GM12878 (cell line): ENCODE measurements at regions not wholly inside any gene's neighbourhood (a gene's known extent, or its start where the extent isn't known, plus 50 kb on each side); places are given as distances from the start of the nearest gene placed in this dataset.

Experiments used
- ATAC-seq: fragments of 200-7000 bp; cut with Tn5 transposase; 3 replicates; pipeline ENCODE4 v1.9.1; 2020; ENCODE audit warnings: mild to moderate bottlenecking, moderate library complexity
- BruUV-seq: library from RNA; stranded (reverse); fragments of 400-500 nt; replicated peaks from 2 replicates; lab custom pipeline; 2021; lab: Mats Ljungman, UMichigan
- CTCF ChIA-PET: fragments of 300-600 bp; sonication (Branson Sonifier 250); formaldehyde crosslinking; extraction: SDS; loops from one replicate; lab custom pipeline; 2021; ENCODE audit warnings: inconsistent platforms; lab: Yijun Ruan, JAX
- POLR2A ChIA-PET: fragments of 350-600 bp; formaldehyde crosslinking; extraction: SDS; loops from one replicate; lab custom pipeline; 2021; ENCODE audit warnings: inconsistent platforms; lab: Charles Lee
- RAD21 ChIA-PET: fragments of 300-600 bp; sonication (Branson Sonifier 250); formaldehyde crosslinking; loops from one replicate; lab custom pipeline; 2023; ENCODE audit warnings: antibody characterized with exemption; ENCODE audit not compliant: unreplicated experiment; lab: Charles Lee
- SMC1A ChIA-PET: fragments of 300-600 bp; sonication (Branson Sonifier 250); formaldehyde crosslinking; loops from one replicate; lab custom pipeline; 2023; ENCODE audit not compliant: unreplicated experiment, uncharacterized antibody; lab: Charles Lee
- DNase-seq: peaks from one replicate; pipeline ENCODE4 v3.0.0-alpha.2; 2011; ENCODE audit warnings: low read depth, low spot score
- FAIRE-seq: peaks from 3 replicates; lab custom pipeline; 2011; peaks lifted over from hg19 to GRCh38; lab: Jason Lieb, UNC
- H2AFZ ChIP-seq: 2 replicates; pipeline ENCODE4 v1.6.0; 2011; ENCODE audit warnings: low read depth, low read length, control low read depth; ENCODE audit not compliant: control insufficient read depth
- H3K27ac ChIP-seq: 2 replicates; pipeline ENCODE4 v1.5.1; 2011; ENCODE audit warnings: control low read depth; ENCODE audit not compliant: control insufficient read depth, insufficient read depth
- H3K27me3 ChIP-seq, 2 experiments: replicated peaks in 1 of 2; 2 replicates each; pipeline versions ENCODE4 v1.6.0 to v1.6.1; 2011; ENCODE audit warnings: low read length in 1 of 2; ENCODE audit not compliant: control insufficient read depth in 2 of 2, insufficient read depth in 2 of 2
- H3K36me3 ChIP-seq, 2 experiments: 2 replicates each; pipeline ENCODE4 v1.5.1; 2011; ENCODE audit warnings: low read length in 1 of 2; ENCODE audit not compliant: control insufficient read depth in 2 of 2, insufficient read depth in 2 of 2
- H3K4me1 ChIP-seq: 2 replicates; pipeline ENCODE4 v1.6.1; 2011; ENCODE audit warnings: mild to moderate bottlenecking, low read length, moderate library complexity, mixed read lengths; ENCODE audit not compliant: control insufficient read depth, insufficient read depth
- H3K4me2 ChIP-seq: 2 replicates; pipeline ENCODE4 v1.6.0; 2011; ENCODE audit warnings: control low read depth; ENCODE audit not compliant: control insufficient read depth, insufficient read depth
- H3K4me3 ChIP-seq: fragments of 200-600 bp; sonication (generic); 2 replicates; pipeline ENCODE4 v1.5.1; 2016
- H3K79me2 ChIP-seq: 2 replicates; pipeline ENCODE4 v1.6.0; 2011; ENCODE audit warnings: low read length; ENCODE audit not compliant: control insufficient read depth, insufficient read depth
- H3K9ac ChIP-seq: 2 replicates; pipeline ENCODE4 v1.8.0; 2011; ENCODE audit warnings: low read length, control low read depth, mixed read lengths; ENCODE audit not compliant: control insufficient read depth, insufficient read depth
- H3K9me3 ChIP-seq: replicated peaks from 3 replicates; pipeline ENCODE4 v1.5.1; 2011; ENCODE audit warnings: mild to moderate bottlenecking, low read length; ENCODE audit not compliant: control insufficient read depth, insufficient read depth
- H4K20me1 ChIP-seq: 2 replicates; pipeline ENCODE4 v1.6.0; 2011; ENCODE audit not compliant: control insufficient read depth, insufficient read depth
- CBFB ChIP-seq: IDR thresholded peaks from 2 replicates; pipeline ENCODE4 v1.6.1; 2016; ENCODE audit warnings: antibody characterized with exemption, low read depth
- CHD1 ChIP-seq: IDR thresholded peaks from 2 replicates; pipeline ENCODE4 v1.6.1; 2012; ENCODE audit warnings: low read depth, low read length, improper control_type of control experiment
- LARP7 ChIP-seq: fragments of 450-650 bp; IDR thresholded peaks from 2 replicates; pipeline ENCODE4 v1.6.1; 2017; ENCODE audit warnings: mild to moderate bottlenecking
- MAX ChIP-seq: IDR thresholded peaks from 2 replicates; pipeline ENCODE4 v1.6.1; 2012; ENCODE audit warnings: low read depth, low read length, improper control_type of control experiment
- NFIC ChIP-seq: IDR thresholded peaks from 2 replicates; pipeline ENCODE4 v1.6.1; 2012; ENCODE audit warnings: low read depth, mild to moderate bottlenecking, inconsistent platforms, low read length, moderate library complexity
- NR2F1 ChIP-seq: fragments of 450-650 bp; conservative IDR thresholded peaks from 2 replicates; pipeline ENCODE4 v1.6.1; 2017; ENCODE audit warnings: mild to moderate bottlenecking
- POLR2AphosphoS5 ChIP-seq: IDR thresholded peaks from 2 replicates; pipeline ENCODE4 v1.6.1; 2011; ENCODE audit warnings: mild to moderate bottlenecking, low read length, inconsistent platforms
- RUNX3 ChIP-seq: IDR thresholded peaks from 2 replicates; pipeline ENCODE4 v1.6.1; 2012; ENCODE audit warnings: low read length, inconsistent platforms
- SKIL ChIP-seq: fragments of 450-650 bp; IDR thresholded peaks from 2 replicates; pipeline ENCODE4 v1.6.1; 2017; ENCODE audit warnings: mild to moderate bottlenecking, low read depth, inconsistent platforms; ENCODE audit not compliant: poor library complexity, severe bottlenecking
- SUZ12 ChIP-seq: fragments of 200-600 bp; sonication (generic); IDR thresholded peaks from one replicate; pipeline ENCODE4 v1.6.1; 2018; ENCODE audit warnings: antibody characterized with exemption, mild to moderate bottlenecking; ENCODE audit not compliant: unreplicated experiment
- TCF12 ChIP-seq: IDR thresholded peaks from 2 replicates; pipeline ENCODE4 v1.6.1; 2011; ENCODE audit warnings: low read depth, mild to moderate bottlenecking, low read length
- USF2 ChIP-seq: IDR thresholded peaks from 2 replicates; pipeline ENCODE4 v1.6.1; 2011; ENCODE audit warnings: low read depth, low read length, improper control_type of control experiment, borderline replicate concordance
- WGBS: methylation state at CpG from one replicate; pipeline ENCODE4 v1.1.6; 2016; ENCODE audit warnings: low lambda C conversion rate; ENCODE audit not compliant: insufficient replicate concordance, insufficient coverage; ENCODE audit errors: missing lambda C conversion rate; 5-methylcytosine and 5-hydroxymethylcytosine counted together
- in situ Hi-C: fragments of 300-500 bp; cut with MboI; formaldehyde crosslinking; loops from 9 replicates; pipeline ENCODE4 v1.14.3; 2018; ENCODE audit warnings: mixed read lengths
- intact Hi-C: fragments of 100-400 bp; cut with micrococcal nuclease; formaldehyde crosslinking; loops from one replicate; pipeline ENCODE4 v1.14.2; 2022; ENCODE audit not compliant: unreplicated experiment

- ChIA-PET CTCF (interaction anchor here (0.9 to 1.9 kb wide), 5 partner anchors 10 to 51 kb away, joined by 3 to 5 read pairs (median 5); no protein-coding TSS in a partner anchor), POLR2A (interaction anchor here (0.6 kb wide), 1 partner anchor 800 kb away, joined by 3 read pairs; no protein-coding TSS in a partner anchor), RAD21 (interaction anchor here (0.7 to 1.4 kb wide), 6 partner anchors 9 to 787 kb away, joined by 3 to 7 read pairs (median 3); no protein-coding TSS in a partner anchor), SMC1A (interaction anchor here (0.6 to 9.3 kb wide), 6 partner anchors 9 to 1189 kb away, joined by 3 to 106 read pairs (median 4); no protein-coding TSS in a partner anchor)
- Histone ChIP-seq H3K9ac (no peak overlapping the region), H3K4me3 (no peak overlapping the region), H3K27ac (no peak overlapping the region), H2AFZ (no peak overlapping the region), H3K79me2 (no peaks in the 10 kb centered on the region), H3K4me2 (no peak overlapping the region), H3K36me3 (no peaks in the 10 kb centered on the region), H4K20me1 (no peaks in the 10 kb centered on the region), H3K4me1 (no peaks in the 10 kb centered on the region), H3K27me3 (no peaks in the 10 kb centered on the region), H3K9me3 (no peaks in the 10 kb centered on the region; the same call in 2 of the 3 replicates)
- TF ChIP-seq LARP7 = no peak
- no peak for TF ChIP-seq TCF12
- no peak for TF ChIP-seq SUZ12
- TF ChIP-seq USF2 = no peak
- TF ChIP-seq NR2F1 = no peak
- DNase-seq (no peak), FAIRE-seq (no peak), ATAC-seq (no peak)
- WGBS = 92% methylated on average over 1 of the region's 1 CpG
- in situ Hi-C loops = no loop called here
- intact Hi-C loops = no loop called here
- no TSS peak for BruUV-seq
Observed at GRCh38 chr13:78198419-78198818, 279.8 kb upstream of the EDNRB start.

- peak; percentile 46 for ATAC-seq
- ChIA-PET CTCF (interaction anchor here (1.9 kb wide), 1 partner anchor 11 kb away, joined by 5 read pairs; no protein-coding TSS in a partner anchor), SMC1A (interaction anchor here (1.6 kb wide), 1 partner anchor 10 kb away, joined by 8 read pairs; no protein-coding TSS in a partner anchor), POLR2A (no interaction called here), RAD21 (no interaction called here)
- WGBS = 41% methylated on average over 5 of the region's 5 CpGs
- no peak overlapping the region for H3K27ac ChIP-seq
- DNase-seq = no peak
- H2AFZ ChIP-seq = no peak overlapping the region
- no peak overlapping the region for H3K9ac ChIP-seq
- H4K20me1 ChIP-seq = no peaks in the 10 kb centered on the region
- in situ Hi-C loops (no loop called here), intact Hi-C loops (no loop called here)
- FAIRE-seq = no peak
- no TSS peak for BruUV-seq
- no peaks in the 10 kb centered on the region for H3K36me3 ChIP-seq
- no peak overlapping the region for H3K4me3 ChIP-seq
- H3K79me2 ChIP-seq = no peaks in the 10 kb centered on the region
- no peak overlapping the region for H3K4me2 ChIP-seq
- H3K9me3 ChIP-seq = no peaks in the 10 kb centered on the region; the same call in 2 of the 3 replicates
- no peaks in the 10 kb centered on the region for H3K27me3 ChIP-seq
- H3K4me1 ChIP-seq = no peaks in the 10 kb centered on the region
- TF ChIP-seq NFIC (peak; percentile 66; the same call in 1 of the 2 replicates), CBFB (no peak), SUZ12 (no peak), USF2 (no peak), MAX (no peak), SKIL (no peak), CHD1 (no peak), RUNX3 (peak; percentile 33; the same call in 1 of the 2 replicates), POLR2AphosphoS5 (no peak)
Observed at GRCh38 chr13:78197231-78197630, 278.6 kb upstream of the EDNRB start.
